GM12865 (cell line): ENCODE measurements at regions not wholly inside any gene's neighbourhood (a gene's known extent, or its start where the extent isn't known, plus 50 kb on each side); places are given as distances from the start of the nearest gene placed in this dataset.

Experiments used
- DNase-seq: peaks from one replicate; pipeline ENCODE4 v3.0.0; 2010; ENCODE audit warnings: low read depth
- H3K4me3 ChIP-seq: 2 replicates; pipeline ENCODE4 v1.5.1; 2011; ENCODE audit warnings: mild to moderate bottlenecking, low read depth, low read length, control low read depth
- CTCF ChIP-seq: IDR thresholded peaks from 2 replicates; pipeline ENCODE4 v1.5.1; 2011; ENCODE audit warnings: low read length, control low read depth, low read depth, inconsistent platforms; ENCODE audit not compliant: insufficient read depth; ENCODE audit errors: missing control alignments

DNA sequence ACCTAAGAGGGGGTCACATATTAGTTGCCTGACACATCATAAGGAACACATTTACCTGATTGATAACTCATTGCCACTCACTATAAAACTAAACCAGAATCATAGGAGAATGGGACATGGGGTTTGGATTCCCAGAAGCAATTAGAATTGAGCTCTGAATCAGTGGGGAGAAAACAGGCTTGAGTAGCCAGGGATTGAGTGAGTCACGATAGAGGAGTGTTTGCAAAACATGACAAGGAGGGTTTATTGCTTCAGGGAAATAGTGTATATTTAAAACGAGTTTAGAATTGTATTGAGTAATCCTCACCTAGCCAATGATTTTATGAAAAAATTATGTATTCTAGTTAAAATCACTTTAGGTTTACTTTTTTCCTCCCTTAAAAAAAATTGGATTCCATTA is 101.1 kb upstream of the THRB start:
- no peak for TF ChIP-seq CTCF
- no peak overlapping the region for H3K4me3 ChIP-seq
- DNase-seq: no peak

- H3K4me3 ChIP-seq: no peak overlapping the region
- no peak for DNase-seq
- no peak for TF ChIP-seq CTCF
Measured at GRCh38 chr3:24596626-24597025, 102.0 kb upstream of the THRB start.

DNA sequence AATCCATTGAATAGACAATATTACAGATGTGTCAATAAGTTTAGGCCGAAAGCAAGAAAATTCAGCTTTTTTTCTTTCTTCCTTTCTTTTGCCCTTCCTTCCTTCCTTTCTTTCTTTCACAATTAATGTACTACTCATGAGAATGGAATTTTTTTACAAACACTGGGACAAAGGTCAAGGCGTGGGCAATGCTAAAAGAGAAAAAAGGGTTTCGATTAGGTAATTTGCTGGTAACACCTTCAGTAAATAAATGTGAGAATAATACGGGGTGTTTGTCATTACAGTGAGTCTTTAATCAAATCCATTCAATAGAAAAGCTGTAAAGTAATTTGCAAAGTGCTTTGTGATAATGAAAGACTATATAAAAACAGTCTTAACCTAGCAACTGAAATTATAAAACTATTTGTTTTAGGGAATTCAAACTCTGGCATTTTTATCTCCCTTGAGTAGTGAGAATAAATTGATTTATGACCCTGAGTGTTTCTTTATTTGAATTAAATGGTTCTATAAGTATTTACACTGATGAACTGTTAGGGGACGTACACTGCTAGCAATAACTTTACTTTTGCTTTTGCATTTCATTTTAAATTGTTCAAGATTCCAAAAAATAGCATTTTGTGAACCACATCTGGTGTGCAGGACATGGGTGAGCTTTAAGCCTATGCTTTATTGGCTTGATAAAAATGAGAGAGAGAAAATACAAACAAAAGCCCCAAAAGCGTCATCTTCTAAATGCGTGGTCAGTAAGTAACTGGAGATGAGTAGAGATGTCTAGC is 104.2 kb upstream of the THRB start:
- no peak for DNase-seq
- TF ChIP-seq CTCF: no peak
- no peak overlapping the region for H3K4me3 ChIP-seq

DNA sequence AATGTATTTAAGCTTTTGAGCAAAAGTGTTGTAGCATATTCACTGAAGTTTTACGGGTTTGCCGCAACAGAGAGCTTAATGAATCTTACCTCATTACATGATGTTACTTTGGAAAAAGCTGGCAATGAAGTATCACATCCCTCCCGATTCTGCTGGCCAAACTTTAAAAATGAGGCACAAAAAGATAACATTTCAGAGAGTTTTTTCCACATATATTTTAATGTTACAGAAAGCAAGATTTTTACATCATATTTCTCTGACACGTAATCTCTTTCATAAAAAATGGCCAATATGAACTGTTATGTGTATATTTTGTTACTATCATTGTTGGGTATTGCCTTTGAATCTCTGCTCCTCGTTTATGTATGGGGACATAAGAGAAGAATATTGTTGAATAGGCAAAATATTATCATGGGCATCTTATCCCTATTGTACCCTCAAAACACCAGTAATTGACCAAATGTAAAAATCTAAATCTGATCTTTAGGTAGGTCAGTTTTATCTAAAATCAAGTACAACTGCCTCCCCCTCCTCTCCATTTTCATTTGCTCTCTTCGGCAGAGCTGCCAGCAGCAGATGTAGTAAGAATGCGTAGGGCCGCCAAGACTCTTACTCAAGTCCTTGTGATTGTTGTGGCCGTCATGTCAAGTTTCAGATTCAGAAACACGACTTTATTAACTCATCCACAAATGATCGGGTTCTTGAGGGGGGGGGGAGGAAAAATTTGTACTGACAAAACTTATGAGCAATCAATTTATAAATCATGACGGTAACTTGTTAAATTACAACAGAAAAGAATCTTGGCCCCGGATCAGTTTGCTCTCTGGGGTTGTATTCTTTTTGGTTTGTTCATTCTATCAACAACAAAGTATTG is 106.7 kb upstream of the THRB start:
- TF ChIP-seq CTCF: no peak
- no peak for DNase-seq
- no peak overlapping the region for H3K4me3 ChIP-seq

DNA sequence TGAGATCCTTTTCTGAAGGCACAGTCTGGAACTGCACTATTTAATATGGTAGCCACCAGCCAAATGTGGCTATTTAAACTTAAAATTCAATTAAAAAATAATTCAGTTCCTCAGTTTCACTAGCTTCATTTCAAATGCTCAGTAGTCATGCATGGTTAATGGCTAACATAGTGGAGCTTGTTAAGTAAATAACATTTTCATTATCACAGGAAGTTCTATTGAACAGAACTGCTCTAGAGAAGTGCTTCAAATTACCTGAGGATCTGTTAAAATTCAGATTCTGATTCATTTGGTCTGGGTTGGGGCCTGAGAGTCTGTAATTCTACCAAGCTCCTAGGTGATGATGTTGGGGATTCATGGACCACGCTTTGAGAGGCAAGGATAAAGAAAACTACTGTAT is 109.6 kb upstream of the THRB start:
- TF ChIP-seq CTCF: no peak
- no peak overlapping the region for H3K4me3 ChIP-seq
- DNase-seq: no peak

DNA sequence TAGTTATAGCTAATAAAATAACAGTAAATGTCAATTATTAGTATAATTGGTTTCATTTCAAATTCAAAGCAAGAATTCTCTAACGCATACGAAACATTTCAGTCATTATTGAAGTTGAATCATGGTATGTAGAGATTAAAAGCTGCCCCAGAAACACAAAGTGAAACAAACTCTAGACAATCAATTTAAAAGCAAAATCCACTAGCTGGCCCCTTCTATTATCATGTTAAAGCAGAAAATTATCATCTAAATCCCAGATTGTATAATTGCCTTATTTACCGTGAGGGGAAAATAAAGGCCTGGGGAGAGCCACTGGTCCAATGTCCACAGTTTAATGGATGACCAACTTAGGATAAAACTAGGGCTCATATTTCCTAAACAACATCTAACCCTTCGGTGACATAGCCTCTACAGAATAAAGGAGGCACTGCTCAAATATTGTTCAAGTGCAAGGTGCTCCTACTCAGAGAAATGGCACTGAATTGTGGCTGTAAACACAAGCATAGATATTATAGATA is 110.9 kb upstream of the THRB start:
- DNase-seq: no peak
- no peak for TF ChIP-seq CTCF
- no peak overlapping the region for H3K4me3 ChIP-seq
